GM19023 (cell line): ENCODE measurements at regions not wholly inside any gene's neighbourhood (a gene's known extent, or its start where the extent isn't known, plus 50 kb on each side); places are given as distances from the start of the nearest gene placed in this dataset.

Experiments used
- ATAC-seq: cut with Tn5 transposase; IDR thresholded peaks from one replicate; pipeline ENCODE4 v1.9.1; 2021; ENCODE audit warnings: mild to moderate bottlenecking, moderate library complexity; ENCODE audit not compliant: unreplicated experiment

DNA sequence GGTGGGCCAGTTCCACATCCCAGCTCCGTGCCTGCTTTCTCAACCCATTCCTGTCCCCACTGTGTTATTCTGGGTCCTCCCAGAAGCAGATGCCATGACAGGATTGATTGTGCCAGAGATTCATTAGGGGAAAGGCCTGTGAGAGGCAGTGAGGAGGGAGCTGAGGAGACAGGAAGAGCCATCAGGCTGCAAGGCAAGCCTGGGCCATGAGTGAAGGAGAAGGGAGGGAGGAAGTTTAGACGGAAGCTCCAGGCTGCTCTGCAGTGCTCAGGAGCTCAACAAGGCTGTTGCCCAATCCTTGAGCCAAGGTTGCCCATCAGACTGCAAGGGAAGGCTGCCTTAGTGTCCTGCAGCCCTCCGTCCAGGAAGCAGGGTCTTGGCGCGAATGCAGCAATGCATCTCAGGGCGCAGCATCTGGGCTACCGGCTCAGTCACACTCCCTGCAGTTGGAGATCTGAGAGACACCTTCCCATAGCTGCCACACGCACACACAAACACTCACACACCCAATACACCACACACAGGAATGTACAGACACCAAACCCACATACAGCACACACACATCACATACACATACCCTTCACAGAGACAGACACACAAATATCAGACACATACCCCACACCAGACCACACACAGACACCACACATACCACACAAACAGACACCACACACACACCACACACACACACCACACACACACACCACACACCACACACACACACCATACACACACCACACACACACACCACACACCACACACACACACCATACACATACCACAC lies 139.5 kb upstream of the NDUFV2 start:
- ATAC-seq, result no peak

DNA sequence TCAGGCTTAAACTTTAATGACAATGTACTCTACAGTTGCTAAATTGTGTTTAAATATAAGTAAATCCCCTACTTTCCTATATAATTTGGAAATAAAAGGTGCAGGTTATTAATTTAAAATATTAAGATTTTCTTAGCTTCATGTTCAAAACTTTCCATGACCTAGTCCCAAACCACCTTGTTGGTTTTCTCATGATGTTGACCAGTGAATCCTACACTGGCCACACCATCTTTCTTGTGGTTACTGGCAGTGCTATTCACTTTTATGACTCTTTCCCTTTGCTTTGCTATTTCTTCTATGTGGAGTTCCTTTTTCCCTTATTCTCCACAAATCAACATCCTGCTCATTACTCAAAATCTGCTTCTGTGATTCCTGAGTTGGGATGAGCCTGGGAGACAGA lies 138.6 kb upstream of the NDUFV2 start:
- no peak for ATAC-seq

DNA sequence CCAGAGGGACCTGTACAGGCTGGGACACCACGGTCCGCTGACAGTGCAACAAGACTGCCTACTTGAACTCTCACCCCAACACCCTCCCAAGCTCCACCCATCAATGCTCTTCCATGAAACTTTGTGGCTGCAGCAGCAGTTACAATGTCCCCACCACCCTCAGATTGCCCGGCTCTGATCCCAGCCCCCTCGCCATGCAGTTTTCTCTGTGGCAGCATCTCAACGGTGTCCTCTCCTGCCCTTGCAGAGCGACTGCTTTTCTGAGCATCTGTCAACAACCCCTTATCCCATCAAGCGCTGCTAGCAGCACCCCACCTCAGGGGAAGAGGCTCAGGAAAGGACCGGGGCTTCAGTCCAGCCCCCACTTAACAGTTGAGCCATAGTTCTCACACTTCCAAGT lies 137.1 kb upstream of the NDUFV2 start:
- no peak for ATAC-seq

DNA sequence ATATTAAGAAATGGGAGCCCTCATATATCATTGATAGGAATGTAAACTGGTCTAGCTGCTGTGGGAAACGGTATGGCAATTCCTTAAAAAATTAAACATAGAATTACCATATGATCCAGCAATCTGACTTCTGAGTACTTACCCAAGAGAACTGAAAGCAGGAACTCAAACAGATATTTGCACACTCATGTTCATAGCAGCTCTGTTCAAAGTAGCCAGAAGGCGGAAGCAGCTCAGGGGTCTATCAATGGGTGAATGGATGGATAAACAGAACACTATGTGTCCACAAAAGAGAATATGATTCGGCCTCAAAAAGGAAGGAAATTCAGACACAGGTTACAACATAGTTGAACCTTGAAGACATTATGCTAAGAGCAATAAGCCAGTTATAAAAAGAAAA lies 135.7 kb upstream of the NDUFV2 start:
- ATAC-seq, result no peak

DNA sequence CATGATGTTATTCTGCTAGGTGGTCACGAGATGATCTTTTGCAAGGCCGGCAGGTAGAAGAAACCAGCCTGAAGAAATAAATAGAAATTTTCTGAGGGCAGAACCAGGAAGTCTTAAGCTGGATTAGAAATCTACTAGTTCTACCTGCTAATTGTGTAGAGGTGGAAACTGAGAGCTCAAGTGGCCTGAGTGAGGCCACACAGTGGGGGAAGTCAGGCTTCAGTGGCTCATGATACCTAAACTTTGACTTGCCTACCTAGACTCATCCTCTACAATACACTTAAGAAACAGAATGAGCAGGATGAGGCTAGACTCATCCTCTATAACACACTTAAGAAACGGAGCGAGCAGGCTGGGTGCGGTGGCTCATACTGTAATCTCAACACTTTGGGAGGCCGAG lies 134.9 kb upstream of the NDUFV2 start:
- ATAC-seq, result no peak

DNA sequence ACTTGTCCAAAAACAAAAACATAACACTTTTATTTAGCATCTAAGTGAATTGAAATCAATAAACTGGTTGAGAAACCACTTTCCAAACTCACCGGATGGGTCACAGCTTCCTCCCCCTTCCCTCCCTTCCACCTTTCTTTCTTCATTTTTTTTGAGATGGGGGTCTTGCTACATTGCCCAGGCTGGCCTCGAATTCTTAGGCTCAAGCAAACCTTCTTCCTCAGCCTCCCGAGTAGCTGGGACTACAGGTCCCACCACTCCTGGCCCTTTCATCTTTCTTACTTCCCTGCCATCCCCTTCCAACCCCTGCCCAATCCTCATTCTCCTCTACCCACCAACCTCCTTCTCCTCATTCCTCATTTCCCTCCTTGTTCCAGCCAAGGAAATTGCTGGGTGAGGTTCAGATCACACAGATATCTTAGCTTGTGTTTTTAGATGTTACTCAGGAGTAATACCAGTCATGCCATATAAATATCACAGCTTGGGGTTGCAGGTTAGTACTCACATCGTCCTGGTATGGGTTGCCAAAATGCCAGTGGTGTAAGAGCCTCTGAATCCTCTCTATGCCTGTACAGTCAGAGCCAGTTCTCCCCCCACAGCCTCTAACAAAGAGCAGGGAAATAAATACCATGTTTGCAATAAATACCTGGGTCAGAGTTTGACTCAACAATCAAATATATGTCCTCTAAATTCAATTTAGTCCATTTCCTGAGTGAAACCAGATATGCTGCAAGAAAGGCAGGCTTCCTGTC lies 132.7 kb upstream of the NDUFV2 start:
- no peak for ATAC-seq

DNA sequence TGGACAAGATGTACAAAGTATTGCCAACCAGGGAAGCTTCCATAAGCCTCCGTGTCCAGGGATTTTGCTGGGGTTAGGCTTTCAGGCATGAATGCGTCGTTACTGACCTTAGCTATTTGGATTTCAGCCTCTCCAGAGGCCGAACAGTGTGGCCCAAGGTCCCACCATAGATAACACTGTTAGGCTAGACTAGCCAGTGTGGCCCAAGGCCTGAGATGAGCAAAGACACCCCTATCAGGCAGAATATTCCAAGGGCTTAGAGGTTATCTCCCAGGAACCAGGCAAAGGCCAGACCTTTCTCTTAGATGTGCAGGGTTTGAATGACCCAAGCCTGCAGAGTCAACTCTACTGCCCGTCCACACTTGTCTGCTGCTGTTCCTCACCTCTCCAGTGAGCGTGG lies 131.7 kb upstream of the NDUFV2 start:
- ATAC-seq, result no peak

DNA sequence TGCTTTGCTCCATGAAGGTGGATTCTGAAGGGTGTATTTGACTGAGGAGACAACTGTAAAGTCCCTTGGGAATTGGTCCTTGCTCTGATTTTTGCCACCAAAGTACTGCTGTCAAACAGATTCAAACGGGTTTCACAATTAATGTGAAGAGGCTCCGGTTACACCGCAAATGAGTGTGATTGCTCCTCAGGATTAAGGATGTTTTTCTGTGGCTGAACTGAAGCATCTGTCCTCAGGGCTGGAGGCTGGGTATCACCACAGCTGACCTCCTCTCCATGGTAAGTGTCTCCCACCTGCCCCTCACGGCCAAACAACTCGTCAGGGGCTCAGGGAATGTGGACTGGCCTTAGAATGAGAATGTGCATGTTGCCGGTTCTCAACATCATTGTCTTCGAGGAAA lies 130.4 kb upstream of the NDUFV2 start:
- no peak for ATAC-seq

DNA sequence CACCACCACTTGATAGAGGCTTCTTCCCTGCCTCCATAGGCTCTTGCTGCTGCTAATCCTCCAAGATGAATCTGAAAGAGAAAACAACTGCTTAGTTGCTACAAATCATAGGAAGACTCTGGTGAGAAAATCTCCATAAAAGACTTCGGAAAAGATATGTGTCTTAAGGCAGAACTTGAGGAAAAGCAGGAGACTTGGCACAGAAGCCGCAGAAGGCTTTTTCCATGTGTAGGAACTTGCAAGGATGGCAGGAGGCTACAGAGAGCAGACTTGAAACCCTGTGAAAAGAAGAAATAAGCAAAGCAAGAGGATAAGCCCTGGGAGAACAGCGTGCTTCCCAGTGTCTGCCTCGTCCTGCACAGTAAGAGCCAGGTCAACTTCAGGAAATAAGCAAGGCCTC lies 128.2 kb upstream of the NDUFV2 start:
- ATAC-seq, result no peak

DNA sequence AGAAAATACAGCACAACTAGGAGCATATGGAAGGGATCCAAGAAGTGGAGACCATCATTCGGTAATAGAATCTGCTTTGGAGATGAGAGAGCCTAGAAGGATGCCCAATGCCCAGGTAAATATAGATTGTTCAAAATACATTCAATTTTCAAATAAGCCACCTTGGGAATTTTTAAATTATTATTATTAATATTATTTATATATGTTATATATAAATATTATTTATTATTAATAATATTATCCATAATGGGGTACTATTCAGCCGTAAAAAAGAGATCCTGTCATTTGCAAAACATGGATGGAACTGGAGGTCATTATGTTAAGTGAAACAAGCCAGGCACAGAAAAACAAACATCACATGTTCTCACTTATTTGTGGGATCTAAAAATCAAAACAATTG lies 127.8 kb upstream of the NDUFV2 start:
- ATAC-seq, result no peak

DNA sequence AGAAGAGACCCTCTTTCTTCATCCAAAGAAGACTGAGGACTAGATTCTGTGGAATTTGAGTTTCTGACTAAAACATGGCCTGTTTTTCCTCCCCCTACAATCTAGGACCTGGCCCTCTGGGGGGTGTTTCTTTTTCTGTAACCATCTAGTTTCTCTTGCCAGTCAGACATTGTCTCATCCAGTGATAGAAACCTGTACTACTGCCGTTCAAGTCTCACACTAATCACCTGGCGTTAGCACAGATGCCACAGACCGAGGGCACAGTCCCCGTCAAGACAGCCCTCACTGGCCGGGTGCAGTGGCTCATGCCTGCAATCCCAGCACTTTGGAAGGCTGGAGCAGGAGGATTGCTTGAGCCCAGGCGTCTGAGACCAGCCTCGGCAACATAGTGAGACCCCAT lies 126.9 kb upstream of the NDUFV2 start:
- ATAC-seq, result no peak

DNA sequence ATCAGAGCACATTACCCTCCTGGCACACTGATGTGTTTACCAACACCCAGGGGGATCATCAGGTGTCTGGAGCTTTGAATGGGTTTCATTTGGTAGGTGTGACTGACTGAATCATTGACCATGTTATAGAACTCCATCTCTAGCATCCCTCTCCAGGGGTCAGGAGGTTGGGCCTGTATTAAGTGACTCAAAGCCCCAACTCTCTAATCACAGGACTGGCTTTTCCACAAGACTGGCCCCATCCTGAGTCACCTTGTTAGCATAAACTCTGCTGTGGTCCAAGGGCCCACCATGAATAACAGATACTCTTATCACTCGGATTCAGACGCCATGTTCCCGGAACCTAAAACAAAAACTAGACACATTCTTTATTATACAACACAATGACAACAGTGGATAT lies 125.9 kb upstream of the NDUFV2 start:
- no peak for ATAC-seq

DNA sequence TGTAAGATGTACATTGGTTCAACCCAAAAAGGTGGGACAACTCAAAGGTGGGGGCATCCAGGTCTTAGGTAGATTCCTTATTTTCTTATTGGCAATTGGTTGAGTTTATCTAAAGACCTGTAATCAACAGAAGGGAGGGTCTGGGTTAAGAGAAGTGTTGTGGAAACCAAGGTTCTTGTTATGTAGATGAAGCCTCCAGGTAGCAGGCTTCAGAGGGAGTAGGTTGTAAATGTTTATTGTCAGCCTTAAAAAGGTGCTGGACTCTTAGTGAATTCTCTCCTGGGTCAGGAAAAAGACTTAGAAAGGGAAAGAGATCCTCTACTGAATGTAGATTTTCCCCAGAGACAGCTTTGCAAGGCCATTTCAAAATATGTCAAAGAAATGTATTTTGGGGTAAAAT lies 125.3 kb upstream of the NDUFV2 start:
- no peak for ATAC-seq

DNA sequence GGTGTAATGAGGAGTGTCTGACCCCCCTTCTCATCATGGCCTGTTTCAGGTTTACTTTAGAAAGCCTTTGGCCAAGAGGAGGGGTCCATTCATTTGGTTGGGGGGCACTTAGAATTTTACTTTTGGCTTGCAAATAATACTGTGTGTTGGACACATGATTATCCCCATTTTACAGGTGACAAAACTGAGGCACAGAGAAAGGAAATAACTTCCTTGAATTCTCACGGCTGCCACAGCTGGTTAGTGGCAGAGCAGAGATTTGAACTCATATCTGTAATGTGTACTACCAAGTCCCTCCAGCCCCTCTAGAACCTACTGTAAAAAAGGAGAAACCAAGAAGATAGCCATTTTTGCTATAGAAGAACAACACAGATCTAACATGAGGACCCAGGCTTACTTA lies 124.8 kb upstream of the NDUFV2 start:
- ATAC-seq, result no peak

DNA sequence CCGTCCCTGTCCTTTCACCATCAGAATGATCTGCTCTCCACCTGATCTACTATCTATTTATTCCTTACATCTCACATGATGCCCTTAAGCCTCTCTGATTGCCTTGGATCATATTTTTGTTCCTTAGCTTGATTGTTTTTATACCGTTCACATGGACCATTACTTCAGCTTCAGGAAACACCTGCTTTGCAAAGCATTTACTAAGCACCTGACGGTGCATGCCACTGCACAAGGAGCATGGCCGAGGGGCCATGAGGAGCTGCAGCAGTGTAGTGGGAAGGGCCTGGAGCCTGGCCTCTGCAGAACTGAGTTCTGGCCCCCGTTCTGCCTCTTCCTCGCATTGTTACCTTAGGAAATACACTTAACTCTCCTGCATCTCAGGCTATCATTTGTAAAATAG lies 124.1 kb upstream of the NDUFV2 start:
- no peak for ATAC-seq

DNA sequence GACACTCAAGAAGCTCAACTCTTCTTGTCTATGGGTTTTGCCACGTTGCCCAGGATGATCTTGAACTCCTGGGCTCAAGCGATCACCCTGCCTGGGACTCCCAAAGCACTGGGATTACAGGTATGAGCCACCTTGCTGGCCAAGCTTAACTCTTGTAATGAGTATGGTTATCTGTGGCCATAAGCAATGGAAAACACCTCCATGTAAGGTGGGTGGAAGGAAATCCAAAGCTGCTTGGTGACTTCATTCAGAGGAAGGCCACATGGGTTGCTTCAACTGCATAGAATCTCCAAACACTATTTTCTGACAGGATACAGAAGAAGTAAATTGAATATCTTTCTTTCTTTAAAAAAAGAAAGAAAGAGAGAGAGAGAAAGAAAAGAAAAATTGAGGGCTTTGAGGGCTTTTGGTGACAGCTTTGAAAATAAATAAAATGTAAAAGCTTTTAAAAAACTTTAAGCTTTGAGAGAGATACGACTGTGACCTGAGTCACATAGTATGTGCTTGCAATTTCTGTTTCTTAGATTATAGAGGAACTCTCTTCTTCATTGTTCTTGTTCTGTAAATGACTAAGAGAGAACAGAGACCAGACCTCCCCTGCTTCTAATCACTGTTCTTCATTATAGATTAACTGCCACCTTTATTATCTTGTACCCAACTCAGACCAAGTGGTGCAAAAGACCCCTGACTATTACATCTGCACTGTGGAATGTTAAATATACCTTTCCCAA lies 123.1 kb upstream of the NDUFV2 start:
- ATAC-seq, result no peak

DNA sequence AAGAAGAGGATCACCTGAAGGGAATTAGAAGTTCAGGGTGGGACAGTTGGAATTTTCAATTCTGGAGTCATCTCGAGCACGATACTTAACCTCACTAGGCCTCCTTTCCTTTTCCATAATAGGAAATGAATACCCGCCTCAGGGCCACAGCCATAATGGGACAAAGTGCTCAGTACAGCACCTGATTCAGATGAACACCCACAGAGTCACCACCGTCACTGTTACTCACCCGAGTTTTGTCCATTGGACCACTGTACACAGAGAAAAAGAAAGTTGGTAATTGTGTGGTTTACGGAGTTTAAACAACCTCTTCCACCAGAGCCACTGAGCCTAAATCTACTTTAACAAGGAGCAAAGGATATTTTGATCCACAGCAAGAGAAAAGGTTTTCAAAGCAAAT lies 122.0 kb upstream of the NDUFV2 start:
- ATAC-seq, result no peak

DNA sequence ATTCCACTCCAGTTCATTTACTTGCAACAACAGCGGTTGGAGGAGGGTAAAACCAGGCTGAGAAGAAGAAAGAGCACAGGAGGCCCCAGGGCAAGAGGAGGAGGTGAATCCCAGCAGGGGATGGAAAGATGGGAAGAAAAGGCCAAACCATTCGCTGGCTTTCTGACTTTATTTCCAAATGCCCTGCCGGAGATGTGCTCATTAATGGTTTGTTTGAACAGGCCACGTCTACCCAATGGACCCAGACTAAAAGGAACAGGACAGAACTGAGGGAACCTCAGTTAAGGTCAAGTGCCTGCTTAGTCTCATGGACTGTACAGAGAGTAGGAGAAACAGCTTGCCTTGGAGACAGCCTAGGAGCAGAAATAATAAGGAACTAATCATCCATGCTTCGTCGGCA lies 121.6 kb upstream of the NDUFV2 start:
- no peak for ATAC-seq

DNA sequence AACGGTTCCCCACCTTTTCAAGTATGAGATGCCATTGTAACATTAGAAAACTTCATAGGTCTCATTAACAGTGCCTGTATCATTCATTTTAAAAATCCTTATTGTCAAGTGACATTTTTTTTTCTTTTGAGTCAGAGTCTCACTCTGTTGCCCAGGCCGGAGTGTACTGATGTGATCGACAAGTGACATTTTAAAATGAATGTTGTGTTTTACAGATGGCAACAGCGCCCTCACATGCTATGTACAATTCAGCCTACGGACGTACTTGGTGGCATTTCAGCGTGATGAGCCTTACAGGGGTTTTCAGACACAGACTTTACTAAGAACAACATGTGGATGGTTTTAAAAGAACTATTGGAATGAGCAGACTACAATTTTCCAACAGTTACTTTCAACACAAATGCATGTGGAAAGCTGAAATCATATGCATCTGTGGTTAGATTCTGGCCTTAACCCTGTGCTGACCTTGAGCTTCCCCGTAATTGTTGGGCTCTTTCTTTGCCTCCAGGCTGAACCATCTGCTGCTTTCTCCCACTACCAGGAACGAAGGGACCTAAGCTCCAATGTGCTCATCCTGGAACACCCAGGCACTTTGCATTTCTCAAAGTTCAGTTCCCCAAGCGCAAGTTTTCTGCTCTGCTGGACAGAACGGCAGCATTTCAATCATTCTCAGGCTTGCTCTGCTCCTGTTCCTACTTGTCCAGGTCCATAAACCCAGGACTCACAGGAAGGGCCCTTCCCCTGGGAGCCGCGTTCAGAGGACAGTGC lies 119.9 kb upstream of the NDUFV2 start:
- no peak for ATAC-seq

DNA sequence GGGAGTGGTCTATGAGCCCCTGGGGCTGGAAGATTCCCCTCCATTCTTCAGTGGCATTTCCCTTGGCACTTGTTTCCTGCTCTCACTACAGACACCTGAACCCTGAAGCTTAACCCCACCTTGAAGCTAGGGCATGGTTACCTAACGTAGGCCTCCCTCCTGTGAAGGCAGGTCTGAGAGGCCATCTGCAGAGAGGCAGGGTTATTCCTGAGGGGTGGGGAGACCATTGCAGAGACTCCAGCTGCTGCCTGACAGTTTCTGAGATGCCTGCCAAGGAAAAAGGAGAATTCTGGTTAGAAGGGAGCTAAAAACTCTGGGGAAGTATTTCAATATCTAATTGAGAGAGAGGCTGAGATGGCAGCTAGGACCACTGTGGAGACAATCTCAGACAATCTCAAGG lies 119.3 kb upstream of the NDUFV2 start:
- no peak for ATAC-seq

DNA sequence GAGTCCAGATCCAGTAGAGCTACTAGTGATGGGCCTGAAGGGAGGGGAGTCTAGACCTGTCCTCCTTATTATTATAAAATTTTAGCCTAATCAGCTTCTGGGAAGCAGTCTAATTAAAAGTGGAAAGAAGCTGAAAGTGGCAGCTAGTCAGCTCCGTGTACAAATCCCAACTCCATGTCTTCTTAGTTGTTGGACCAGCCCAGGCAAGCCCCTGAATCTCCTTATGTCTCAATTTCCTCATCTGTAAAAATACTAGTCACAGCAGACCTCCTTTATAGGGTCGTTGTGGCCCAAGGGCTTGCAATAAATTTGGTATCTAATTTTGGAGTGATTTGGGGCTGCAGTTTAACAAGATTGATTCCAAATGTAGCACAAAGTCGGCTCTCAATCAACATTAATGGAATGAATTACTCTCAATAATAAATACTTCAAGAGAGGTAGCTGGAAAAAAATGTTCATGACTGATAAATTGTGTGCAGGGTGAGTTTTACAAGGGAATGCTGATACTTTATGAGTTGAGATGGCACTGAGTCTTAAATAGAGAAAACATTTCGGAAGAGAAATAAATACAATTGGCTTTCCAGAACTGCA lies 118.3 kb upstream of the NDUFV2 start:
- no peak for ATAC-seq
